Stimulated activated CD4-positive, alpha-beta T cell treated with anti-CD3 and anti-CD28 coated beads, Interleukin-12 subunit alpha, Interleukin-12 subunit beta, amount 100 ng/mL, for 24 hours (primary cell): ENCODE measurements at regions not wholly inside any gene's neighbourhood (a gene's known extent, or its start where the extent isn't known, plus 50 kb on each side); places are given as distances from the start of the nearest gene placed in this dataset.
"Not testable (repeated sequence)": the region's sequence is repeated elsewhere in the genome, so short reads cannot be mapped to it uniquely, and the experiment has no call there.

Experiments used
- DNase-seq, 2 experiments: peaks; one replicate each; pipeline ENCODE4 v3.0.0-alpha.2; 2020; ENCODE audit warnings: low read depth in 2 of 2

DNA sequence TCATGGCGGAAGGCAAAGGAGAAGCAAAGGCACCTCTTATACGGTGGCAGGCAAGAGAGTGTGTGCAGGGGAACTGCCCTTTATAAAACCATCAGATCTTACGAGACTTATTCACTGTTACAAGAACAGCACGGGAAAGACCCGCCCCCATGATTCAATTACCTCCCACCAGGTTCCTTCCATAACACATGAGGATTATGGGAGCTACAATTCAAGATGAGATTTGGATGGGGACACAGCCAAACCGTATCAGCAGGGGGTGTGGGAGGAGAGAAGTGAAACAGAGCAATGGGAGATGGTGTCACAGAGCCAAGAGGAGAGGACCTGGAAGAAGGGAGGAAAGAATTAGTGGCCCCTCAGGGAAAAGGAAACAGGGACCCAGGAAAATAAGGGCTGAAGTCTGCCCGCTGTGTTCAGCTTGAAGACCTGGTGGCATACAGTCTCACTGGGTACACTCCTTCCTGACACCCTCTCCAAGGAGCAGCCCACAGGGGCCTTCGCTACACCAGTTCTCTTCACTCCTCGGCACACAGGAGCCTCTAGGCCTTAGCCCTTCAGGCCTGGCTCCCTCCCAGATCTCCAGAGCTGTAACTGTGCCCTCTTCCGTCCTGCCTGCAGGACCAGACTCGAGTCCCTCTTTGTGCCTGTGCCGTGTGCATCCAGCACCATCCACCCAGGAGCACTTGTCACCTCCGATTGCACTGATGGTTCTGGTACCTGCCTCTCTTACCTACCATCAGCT is 262.1 kb downstream of the EIPR1 start:
- no peak for DNase-seq

DNA sequence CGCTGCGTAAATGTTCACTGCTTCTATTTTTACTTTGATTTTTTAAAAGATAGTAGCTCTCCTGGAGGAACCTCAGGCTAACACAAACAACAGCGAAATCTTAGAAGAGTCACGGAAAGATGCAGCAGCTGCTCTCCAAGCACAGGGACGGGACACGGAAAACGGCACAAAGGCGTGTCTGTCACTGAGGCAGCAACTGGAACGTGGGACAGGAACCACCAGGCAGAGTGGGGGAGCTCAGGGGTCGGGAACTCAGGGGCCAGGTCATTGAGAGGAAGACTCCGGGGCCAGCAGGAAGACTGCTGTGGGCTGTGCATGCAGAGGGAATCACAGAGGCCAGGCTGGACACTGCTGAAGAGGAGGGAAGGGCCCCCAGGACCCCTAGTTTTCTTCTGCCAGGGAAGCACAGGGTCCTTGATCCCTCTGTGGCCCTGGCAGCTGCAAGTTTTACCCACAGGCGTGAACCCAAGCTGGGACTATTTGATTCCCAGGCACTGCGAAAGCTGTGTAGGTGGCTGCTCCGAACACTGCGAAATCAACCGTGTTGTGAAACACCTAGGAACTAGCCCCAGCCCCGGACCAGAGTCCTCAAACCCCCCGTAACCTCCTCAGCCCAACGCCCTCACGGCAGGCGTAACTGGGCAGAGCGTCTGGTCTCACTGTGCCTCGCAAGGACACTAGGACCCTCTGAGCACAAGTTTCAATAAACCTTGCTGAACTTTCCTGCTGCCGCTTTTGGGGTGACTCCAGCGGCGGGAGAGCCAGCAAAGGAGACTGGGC is 263.0 kb downstream of the EIPR1 start:
- no peak for DNase-seq

DNA sequence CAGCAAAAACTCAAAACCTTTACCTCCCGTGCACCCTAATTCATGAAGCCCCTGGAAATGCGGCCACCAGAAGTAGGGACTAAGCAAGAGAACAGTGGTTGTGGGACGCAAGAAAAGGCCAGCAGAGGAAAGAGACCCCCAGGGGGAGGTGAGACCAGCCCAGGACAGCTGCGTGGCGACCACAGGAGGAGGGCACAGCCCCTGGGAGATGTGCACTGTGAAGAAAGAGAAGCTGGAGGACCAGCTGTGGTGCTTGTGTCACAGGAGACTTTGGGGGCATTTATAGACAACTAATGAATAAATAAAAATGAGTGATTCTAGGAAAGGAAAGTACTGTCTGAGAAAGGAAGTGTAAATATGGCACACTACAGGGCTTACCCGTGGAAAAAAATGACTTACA is 263.8 kb downstream of the EIPR1 start:
- no peak for DNase-seq

DNA sequence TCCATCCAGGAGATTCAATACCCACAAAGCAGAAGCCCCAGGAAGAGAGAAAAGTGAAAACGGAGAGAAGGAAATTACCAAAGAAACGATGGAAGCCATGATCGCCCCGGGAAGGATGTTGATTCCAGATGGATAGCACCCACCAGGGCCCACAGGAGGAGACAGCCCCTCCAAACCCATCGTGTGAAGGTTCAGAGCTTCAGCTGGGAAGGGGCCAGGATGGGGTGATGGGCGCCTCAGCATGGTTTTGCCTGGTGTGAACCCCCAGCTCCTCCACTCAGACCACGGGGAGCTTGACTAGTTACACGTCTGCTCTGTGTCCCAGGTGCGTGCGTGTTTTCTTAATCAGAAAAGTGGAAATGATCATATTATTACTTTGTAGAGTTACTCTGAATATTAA is 264.5 kb downstream of the EIPR1 start:
- DNase-seq: no peak

DNA sequence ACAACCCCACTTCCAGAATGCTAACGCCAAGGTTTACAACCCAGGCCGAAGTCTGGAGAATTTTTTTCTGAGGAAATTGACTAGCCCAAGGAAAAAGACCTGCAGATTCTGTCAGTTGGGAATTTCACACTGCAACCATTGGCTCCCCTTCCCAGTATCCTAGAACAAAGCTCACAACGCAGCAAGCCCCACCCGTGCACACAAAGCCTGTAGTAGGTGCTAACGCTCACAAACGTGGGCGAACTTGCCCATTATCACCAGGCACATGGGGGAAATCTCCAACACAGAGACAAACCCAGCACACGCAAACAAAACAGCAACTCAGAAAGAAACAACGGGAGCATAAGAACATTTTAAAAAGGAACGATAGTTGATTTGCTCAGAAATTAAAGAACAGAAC is 265.1 kb downstream of the EIPR1 start:
- no peak for DNase-seq

DNA sequence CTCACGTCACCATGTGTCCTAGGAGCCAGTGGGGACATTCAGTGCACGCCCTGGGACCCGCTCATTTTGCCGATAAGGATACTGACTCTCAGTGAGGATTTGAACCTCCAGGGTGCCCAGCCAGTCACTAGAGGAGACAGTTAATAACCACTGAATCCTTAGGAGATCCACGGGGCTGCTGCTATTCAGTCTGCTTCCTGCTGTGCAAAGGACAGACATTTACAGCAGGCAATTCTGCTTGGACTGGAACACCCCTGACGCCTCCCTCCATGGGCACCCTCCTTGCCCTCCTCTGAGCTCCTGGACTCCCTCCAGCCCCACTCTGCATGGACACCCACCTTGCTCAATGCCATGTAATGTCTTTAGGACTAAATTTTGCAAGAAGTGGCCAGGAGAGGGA is 265.5 kb downstream of the EIPR1 start:
- DNase-seq: no peak

DNA sequence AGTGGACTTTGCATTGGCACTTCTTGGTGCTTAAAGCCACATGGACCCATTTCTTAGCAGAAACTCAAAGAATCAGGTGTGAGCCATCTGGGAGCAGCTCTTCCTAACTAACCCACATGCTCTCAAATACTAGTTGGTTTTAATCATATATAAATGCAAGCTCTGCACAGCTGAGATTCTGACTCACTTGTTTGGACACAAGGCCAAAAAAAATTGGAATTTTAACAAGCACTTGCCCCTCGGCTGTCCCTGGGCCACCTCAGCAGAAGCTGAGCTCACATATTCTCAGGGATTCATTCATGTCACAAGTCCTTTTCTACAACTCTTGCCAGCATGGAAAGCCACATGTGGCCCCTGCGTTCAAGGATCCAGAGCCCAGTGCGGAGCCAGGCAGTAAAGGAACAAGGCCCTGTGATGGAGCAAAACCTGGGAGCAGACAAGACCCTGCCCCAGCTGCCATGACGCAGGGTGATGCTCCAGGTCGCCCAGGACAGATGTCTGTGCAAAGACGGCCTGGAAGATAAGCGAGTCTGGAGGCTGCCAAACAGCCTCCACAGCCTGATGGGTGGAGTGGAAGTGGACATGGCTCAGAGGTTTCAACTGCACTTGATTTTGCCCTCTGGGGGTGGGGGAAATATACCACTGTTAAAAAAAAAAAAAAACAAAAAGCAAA is 266.5 kb downstream of the EIPR1 start:
- no peak for DNase-seq

DNA sequence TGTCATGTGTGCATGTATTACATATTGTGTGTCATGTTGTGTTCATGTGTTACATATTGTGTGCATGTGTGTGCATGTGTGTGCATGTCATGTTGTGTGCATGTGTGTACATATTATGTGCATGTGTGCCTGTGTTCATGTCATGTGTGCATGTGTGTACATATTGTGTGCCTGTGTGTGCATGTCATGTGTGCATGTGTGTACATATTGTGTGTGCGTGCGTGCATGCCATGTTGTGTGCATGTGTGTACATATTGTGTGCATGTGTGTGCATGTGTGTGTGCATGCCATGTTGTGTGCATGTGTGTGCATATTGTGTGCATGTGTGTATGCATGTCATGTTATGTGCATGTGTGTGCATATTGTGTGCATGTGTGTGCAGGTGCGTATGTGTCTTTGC is 267.1 kb downstream of the EIPR1 start:
- no peak for DNase-seq

DNA sequence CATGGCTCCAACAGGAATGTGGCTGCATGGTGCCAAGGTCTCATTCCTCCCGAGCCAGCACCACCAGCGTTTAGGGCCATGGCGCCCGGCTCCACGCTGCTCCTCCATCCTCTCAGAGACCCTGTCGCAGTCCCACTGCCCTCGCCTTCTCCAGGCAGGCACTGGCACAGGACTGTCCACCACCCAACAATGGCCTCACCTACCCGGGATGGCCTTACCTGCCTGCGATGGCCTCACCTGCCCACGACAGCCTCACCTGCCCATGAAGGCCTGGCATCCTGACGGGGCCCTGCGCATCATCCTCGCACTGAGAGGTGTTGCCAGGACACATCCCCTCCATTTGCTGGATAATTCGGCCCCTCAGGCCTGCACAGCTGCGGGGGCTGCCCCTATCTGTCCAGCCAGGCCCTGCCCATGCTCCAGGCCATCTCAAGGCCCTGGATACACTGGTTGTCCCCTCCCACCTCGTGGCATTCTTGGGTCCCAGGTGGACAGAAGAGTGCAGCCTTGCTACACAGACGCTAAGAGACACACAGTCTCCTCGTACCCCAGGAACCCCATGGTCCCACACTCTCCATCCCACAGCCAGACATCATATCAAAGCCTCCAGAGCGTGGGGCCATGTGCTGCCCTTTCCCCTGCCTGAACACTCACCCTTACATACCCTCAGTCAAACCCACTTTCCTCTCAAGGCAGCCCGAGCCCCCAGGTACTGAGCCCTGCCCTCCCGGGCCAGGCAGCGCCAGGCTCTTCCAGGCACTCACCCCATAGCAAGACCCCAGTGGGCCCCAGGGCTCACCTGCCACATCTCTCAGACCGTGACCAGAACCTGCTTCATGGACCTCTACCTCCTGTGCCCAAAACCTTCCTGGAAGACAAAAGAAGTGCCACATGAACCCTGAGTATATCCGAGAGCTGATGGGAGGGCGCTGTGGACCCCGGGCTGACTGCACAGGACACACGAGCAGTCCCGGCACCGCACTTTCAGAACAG is 268.6 kb downstream of the EIPR1 start:
- no peak for DNase-seq

DNA sequence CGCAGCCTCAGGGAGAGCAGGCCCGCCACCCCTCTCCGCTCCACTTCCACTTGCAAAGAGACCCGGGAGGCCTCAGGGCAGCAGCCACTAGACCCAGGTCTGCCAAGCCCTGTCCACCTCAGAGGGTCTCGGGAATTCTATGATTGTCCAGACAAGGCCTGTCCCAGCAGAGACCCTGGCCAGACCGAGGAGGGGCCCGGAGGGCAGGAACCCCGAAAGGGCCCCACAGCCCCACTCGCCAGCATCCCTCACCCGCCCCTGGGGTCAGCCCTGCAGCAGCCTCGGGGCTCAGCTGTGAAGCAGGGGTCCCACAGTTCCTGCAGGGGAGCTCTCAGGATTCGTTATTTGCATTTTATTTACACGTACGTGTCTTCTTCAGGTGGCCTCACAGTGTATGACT is 269.5 kb downstream of the EIPR1 start:
- DNase-seq: no peak

DNA sequence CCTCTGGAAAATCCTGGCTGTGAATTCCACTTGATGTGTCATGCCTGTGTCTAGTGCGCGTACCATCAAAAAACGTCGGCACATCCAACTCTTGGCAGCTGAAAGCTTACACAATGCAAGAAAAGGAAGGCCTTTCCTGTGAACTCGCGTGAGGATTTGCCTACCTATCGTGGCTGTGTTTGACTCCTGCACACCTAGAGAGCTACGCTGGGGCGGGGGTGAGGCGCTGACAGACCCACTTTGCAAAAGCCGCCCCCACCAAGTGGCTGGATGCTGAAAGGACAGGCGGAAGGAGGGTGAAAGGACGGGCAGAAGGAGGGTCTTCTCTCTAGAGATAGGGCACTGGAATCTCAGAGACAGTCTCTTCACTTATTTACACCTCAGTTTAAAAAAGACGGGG is 270.1 kb downstream of the EIPR1 start:
- DNase-seq: no peak

DNA sequence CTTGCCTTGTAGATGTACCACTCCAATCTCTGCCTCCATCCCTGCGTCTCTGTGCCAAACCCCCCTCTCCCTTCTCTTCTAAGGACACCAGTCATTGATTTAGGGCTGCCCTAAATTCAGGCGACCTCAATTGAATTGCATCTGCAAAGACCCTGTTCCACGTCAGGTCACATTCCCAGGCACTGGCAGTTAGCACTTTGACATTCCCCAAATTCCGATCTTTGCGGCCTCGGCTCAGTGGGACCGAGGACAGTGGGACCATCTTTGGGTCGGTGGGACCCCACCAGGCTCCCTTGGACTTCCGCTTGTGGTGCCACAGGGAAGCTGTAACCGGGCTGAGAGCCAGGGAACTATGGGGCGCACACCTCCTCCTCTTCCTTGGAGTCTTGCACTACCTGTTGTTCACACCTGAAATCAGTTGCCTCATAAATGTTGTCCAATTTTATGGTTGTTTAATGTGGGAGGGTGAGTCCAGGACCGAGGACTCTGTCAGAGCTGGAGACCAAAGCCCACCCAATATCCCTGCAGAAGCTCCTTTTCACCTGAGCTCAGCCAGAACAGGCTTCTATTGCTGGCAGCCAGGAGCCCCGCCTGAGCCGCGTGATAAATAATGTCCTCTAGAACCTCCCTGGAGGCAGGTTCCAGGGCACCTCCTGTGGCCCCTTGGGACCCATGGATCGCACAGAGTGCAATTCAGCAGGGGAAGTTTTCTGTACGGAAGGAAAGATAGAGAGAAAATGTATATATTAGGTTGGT is 271.6 kb downstream of the EIPR1 start:
- no peak for DNase-seq

DNA sequence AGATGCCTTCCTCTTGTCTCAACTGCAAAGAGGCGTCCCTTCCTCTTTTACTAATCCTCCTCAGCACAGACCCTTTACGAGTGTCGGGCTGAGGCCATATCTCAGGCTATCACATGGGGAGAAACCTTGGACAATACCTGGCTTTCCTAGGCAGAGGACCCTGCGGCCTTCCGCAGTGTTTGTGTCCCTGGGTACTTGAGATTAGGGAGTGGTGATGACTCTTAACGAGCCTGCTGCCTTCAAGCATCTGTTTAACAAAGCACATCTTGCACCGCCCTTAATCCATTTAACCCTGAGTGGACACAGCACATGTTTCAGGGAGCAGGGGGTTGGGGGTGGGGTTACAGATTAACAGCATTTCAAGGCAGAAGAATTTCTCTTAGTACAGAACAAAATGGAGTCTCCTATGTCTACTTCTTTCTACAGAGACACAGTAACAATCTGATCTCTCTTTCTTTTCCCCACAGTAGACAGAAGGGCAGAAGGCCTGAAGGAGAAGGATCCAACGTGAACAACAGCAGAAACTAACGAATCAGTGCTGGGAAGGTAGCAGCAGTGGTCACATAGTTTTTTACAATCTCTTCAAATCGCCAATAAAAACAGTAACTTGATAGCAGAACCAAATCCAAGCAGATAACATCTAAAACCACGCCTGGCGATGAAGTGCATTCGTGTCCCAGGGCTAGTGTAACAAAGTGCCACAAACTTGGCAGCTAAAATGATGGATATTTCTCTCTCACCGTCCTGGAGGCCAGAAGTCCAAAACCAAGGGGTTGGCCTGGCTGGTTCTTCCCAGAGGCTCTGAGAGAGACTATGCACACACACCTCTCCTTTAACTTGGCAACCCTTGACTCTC is 272.4 kb downstream of the EIPR1 start:
- not testable (repeated sequence) for DNase-seq

DNA sequence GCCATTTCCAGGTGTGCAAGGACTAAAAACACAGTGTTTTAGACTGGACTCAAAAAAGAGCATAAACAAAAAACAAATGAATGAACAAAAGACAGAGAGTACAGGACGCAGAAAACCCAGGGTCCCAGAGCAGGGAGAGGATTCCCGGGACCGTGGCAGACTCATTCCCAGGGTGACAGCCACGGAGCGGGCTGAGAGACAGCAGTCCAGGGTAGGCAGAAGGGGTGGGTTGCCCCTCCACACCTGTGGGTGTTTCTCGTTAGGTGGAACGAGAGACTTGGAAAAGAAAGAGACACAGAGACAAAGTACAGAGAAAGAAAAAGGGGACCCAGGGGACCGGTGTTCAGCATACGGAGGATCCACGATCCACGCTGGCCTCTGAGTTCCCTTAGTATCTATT is 273.4 kb downstream of the EIPR1 start:
- no peak for DNase-seq

DNA sequence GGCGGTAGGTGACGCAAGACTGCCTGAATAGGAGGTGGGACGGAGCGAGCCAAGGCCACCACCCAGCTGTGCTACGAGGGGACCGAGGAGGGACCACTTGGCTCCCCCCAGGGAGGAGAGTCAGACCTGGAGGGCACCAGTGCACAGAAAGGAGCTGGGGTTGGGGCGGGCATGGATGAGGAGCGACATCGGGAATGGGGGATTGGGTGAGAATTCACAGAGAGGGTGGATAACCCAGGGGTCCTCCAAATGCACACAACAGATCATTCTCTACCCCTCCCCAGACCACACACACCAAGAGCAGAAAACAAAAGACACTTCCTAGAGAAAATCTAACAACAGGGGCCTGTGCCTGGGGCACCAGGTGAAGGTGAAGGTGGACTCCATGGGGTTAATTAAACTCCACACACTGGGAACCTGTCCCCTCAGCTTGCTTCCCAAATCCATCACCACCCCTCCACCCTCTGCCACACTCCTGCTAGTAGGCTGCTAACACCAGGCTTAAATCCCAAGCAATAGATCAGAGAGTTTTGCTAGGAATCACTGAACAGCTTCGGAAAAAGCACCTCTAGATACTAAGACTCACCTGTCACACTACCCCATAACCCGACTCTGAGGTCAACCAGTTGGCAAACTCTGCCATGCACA is 274.6 kb downstream of the EIPR1 start:
- no peak for DNase-seq

DNA sequence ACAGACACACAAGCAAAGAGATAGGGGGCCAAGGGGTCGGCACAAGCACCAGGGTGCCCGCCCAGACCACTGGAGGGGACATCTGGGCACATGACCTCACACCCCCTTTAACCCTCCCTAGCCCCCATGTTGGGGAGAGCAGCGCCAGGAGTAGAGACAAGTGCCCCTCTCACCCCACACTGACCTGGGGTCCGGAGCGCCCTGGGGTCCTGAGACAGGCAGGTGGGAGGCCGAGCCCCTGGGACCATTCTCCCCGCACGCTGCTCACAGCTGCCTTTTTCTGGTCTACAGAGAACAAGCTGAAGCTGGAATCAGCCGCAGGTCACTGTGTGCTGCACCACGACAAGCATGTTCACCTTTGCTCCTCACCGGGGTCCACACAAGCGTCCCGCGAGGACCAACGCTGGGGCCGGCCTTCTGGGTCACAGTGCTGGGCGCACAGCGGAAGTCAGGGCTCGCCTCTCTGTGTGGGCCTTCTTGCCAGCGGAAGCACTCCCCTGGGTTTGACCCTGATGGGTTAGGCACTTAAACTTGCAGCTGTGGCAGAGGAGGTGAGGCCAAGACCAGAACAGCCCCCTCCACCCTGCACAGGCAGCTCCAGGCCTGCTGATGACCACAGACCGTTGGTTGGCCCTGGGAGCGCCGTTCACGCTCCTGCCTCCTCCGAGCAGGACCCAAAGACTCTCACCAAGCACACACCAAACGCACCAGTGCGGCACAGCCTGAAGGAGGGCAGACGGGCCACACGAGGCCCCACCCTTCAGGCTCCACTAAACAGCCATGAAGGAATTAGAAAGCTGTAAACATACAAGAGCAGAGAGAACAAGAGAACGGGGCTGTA is 275.3 kb downstream of the EIPR1 start:
- no peak for DNase-seq

DNA sequence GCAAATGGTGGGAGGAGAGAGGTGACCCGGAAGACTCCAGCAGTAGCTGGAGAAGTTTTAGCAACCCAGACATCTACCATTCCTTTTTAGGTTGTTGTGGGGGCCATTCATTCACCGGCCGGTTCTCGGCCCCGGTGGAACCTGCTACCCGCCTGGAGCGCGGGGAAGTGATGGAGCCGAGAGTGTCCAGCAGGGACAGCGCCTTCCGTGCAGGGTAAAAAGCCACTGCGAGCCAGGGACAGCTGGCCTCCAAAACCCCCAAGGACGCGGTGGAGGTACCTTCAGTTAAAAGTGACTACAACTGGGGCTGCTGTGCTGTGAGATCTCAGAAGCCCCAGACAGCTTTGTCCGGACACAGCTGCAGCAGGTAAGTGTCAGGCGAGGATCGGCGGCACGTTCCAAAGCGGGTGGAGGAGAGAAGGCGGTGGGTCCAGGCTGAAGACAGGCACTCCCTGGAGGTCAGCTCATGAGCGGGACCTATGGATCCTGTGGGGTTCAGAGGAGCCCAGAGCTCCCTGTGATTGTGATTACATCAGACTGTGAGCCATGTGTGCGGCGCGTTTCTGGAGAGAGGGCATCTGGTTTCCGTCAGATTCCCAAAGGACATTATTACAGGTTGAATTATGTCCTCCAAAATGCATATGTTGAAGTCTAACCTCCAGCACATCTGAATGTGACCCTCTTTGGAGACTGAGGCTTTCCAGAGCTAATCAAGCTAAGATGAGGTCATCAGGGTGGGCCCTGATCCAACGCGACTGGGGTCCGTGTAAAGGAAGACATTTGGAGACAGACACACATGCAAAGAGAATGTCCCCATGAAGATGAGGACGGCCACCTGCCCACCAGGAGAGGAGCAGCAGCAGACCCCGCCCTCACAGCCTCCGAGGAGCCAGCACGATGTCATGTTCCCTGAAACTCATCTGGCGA is 276.3 kb downstream of the EIPR1 start:
- no peak for DNase-seq
